Liver (tissue), 3 donors: ENCODE measurements at regions not wholly inside any gene's neighbourhood (a gene's known extent, or its start where the extent isn't known, plus 50 kb on each side); places are given as distances from the start of the nearest gene placed in this dataset.

Source experiments
- CTCF ChIP-seq: fragments of 150-350 bp; IDR thresholded peaks from 2 replicates; pipeline ENCODE4 v1.5.1; 2017; ENCODE audit warnings: improper control_type of control experiment, low read depth, low read length; ENCODE audit not compliant: missing input control
- RAD21 ChIP-seq, 2 donors: IDR thresholded peaks; 2 replicates each; pipeline ENCODE4 v1.6.1; 2016; ENCODE audit warnings: antibody characterized with exemption in 2 of 2, mild to moderate bottlenecking in 2 of 2
- YY1 ChIP-seq: IDR thresholded peaks from 2 replicates; pipeline ENCODE4 v1.6.1; 2016; ENCODE audit warnings: antibody characterized with exemption, mild to moderate bottlenecking
- donor health status: healthy.
- donor health status: healthy.

DNA sequence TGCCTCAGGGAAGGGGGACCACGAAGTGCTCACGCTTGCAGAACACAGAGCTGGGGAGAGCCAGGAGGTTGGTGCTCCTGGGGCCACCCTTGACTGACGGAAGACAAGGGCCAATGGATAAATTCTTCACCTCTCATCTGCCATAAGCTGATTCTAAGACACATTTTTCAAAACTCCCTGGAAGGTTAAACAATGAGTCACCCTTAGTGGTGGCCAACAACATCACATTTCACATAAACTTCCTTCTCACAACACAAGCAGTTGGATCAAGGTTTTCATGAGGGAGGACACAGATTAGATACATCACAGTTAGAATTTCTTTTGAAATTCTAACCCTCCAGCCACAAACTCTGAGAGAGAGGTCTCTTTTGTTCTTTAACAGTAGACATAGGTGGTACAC, 713.6 kb upstream of the POU3F3 start:
- TF ChIP-seq CTCF (no peak), RAD21 (IDR thresholded peaks at IDR 0.05) (no peak), YY1 (no peak)
